HEK293T (cell line): ENCODE measurements at regions not wholly inside any gene's neighbourhood (a gene's known extent, or its start where the extent isn't known, plus 50 kb on each side); places are given as distances from the start of the nearest gene placed in this dataset.

Source experiments
- ARNT ChIP-seq: fragments of 450-650 bp; IDR thresholded peaks from 2 replicates; pipeline ENCODE4 v1.6.1; 2017; ENCODE audit warnings: mild to moderate bottlenecking
- BHLHE40 ChIP-seq: fragments of 450-650 bp; IDR thresholded peaks from 2 replicates; pipeline ENCODE4 v1.6.1; 2016; ENCODE audit warnings: mild to moderate bottlenecking, moderate library complexity, borderline replicate concordance
- CTBP1 ChIP-seq: fragments of 450-650 bp; IDR thresholded peaks from 2 replicates; pipeline ENCODE4 v1.6.1; 2016; ENCODE audit warnings: borderline replicate concordance
- FOXM1 ChIP-seq: fragments of 450-650 bp; IDR thresholded peaks from 2 replicates; pipeline ENCODE4 v1.6.1; 2017; ENCODE audit warnings: mild to moderate bottlenecking, borderline replicate concordance
- HDGF ChIP-seq: fragments of 450-650 bp; IDR thresholded peaks from 2 replicates; pipeline ENCODE4 v1.6.1; 2017; ENCODE audit warnings: antibody characterized with exemption, borderline replicate concordance
- SP1 ChIP-seq: fragments of 450-650 bp; IDR thresholded peaks from 2 replicates; pipeline ENCODE4 v1.6.1; 2017
- SUZ12 ChIP-seq: fragments of 450-650 bp; IDR thresholded peaks from 2 replicates; pipeline ENCODE4 v1.6.1; 2016; ENCODE audit warnings: mild to moderate bottlenecking
- TARDBP ChIP-seq: fragments of 450-650 bp; IDR thresholded peaks from 2 replicates; pipeline ENCODE4 v1.6.1; 2016
- TF ChIP-seq, protein P1 (sequence below): fragments of 450-650 bp; IDR thresholded peaks from 2 replicates; pipeline ENCODE4 v1.6.1; 2016

DNA sequence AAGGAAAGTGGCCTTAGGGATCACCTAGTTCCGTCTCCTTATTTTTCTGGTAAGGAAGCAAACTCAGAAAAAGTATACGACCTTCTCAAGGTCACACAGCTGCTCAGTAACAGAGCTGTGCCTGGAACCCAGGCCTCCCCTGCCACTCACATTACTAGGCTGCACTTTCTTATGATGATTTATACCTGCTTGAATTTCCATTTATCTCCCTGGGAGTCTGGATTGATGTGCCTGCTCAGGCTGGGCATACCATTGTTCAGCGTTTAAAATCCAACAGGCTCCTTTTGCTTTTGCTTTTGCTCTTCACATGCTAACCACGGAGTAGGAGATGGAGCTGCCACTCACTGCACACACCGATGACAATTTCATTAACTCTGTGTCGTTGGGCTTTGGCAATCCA lies 241.0 kb downstream of the OLFM4 start:
- TF ChIP-seq SP1: no peak
- TF ChIP-seq FOXM1: no peak
- TF ChIP-seq CTBP1: no peak
- no peak for TF ChIP-seq ARNT
- no peak for TF ChIP-seq HDGF
- no peak for TF ChIP-seq SUZ12
- no peak for TF ChIP-seq TARDBP
- TF ChIP-seq, protein P1, sequence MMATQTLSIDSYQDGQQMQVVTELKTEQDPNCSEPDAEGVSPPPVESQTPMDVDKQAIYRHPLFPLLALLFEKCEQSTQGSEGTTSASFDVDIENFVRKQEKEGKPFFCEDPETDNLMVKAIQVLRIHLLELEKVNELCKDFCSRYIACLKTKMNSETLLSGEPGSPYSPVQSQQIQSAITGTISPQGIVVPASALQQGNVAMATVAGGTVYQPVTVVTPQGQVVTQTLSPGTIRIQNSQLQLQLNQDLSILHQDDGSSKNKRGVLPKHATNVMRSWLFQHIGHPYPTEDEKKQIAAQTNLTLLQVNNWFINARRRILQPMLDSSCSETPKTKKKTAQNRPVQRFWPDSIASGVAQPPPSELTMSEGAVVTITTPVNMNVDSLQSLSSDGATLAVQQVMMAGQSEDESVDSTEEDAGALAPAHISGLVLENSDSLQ: no peak
- TF ChIP-seq BHLHE40: no peak
